Activated naive CD4-positive, alpha-beta T cell treated with anti-CD3 and anti-CD28 coated beads, Interleukin-2, amount 50 U/mL, for 16 hours (primary cell): ENCODE measurements at regions not wholly inside any gene's neighbourhood (a gene's known extent, or its start where the extent isn't known, plus 50 kb on each side); places are given as distances from the start of the nearest gene placed in this dataset.
"Not testable (repeated sequence)": the region's sequence is repeated elsewhere in the genome, so short reads cannot be mapped to it uniquely, and the experiment has no call there.

Experiments used
- DNase-seq: peaks from one replicate; pipeline ENCODE4 v3.0.0-alpha.2; 2020

- DNase-seq = no peak
Measured at GRCh38 chr3:101999177-101999779, 150.0 kb downstream of the NFKBIZ start.

DNA sequence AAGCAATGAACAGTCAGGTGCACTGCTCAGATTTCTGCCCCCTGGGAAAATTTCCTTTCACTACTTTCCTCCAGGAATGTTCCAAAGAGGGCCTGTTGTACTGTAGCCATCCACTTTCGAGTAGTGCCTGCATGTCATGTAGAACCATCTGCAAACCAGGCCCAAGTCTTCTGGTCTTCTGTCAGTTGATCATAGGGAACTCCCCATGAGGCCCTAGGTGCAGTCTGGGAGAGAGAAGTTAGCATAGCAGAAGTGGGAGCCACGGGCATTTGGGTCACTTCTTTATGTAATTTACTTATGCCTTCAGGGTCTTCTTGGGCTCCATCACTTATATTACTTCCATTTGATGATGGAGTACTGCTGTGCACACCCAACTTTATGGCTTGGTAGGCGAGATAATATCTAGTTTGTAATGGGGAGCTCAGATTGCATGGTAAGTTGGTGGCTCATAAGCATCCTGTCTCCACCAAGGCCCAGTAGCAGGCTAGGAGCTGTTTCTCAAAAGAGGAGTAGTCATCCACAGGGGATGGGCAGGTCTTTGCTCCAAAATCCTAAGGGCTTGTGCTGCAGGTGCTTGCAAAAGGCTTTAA is 151.4 kb downstream of the NFKBIZ start:
- no peak for DNase-seq

DNA sequence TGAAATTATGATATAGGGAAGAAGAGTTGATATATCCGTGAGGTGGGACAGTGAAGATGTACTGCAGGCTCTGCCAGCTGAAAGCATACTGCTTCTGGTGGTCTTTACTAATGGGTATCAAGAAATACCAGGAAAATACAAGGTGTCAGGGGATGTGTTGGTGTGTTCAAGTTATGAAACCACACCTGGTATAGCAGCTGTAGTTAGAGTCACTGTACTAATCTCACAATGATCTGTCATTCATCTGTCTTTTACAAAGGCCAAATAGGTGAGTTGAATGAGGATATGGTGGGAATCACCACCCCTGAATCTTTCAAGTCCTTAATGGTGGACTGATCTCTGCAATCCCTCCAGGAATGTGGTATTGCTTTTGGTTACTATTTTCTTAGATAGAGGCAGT is 152.7 kb downstream of the NFKBIZ start:
- DNase-seq = no peak

DNA sequence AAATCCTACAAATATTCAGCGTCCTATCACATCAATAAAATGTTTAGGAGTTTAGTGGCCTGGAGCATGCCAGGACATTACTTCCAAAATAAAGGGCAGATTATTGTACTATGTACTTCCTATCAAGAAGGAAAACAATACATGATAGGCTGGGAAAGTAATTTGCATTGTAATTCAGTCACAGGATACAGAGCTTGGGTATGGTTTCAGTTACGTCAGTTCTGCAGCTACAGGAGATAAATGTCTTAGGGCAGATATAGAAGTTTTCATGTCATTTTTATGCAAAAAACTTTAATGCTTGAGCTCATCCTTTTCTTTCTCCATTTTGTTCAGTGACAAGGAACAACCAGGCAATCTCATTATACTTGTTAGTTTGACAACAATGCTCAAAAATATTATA is 155.2 kb downstream of the NFKBIZ start:
- no peak for DNase-seq

GRCh38 chr3:102005551-102005950 is 156.2 kb downstream of the NFKBIZ start:
- no peak for DNase-seq

DNA sequence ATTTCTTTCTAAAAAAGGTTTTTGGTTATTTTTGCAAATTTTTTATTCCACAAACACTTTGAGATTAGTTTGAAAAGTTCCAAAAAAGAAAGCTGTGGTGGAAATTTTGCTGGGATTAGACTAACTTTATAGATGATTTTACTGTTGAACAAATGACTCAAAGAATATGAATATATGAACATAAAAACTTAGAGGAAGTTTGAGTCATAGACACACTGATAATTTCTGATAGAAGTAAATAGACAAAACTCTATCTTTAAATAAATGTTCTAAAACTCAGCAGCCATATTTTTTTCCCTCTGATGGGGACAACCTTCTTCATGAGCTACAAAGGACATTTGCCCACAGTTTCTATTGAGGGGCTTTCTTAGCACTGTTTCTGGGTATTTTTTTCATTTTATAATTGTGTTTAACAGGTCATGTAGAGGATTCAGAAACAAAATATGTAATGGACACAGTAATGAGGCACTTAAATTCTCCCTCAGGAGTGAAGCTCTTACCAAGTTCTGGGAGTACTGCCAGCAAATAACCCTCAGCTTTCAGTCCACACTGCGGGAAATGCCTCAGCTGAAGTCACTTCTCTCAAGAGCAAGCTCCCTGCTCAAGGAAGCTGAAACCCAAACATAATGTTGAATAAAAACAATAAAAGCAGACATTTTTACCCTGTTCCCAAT is 157.6 kb downstream of the NFKBIZ start:
- no peak for DNase-seq

- DNase-seq = not testable (repeated sequence)
Measured at GRCh38 chr3:102008436-102008835, 159.1 kb downstream of the NFKBIZ start.

- DNase-seq = no peak
Measured at GRCh38 chr3:102016417-102016816, 167.1 kb downstream of the NFKBIZ start.

DNA sequence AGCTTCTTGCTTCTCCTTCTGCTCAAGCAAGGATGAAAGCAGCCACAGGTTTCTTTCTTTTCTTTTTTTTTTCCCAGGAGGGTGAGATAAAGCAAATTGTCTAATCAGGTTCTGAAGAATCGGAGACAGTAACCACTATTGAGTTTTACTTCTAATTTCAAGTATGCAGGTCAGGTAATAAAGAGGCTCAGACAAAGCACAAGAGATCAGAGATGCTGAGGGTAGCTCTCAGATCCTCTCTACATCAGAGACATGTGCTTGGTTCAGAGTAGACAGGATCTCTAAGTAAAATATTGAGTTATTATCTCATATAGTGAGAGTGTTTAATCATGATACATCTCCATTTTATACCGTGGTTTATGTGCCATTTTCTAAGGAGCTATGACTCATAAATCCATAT is 168.5 kb downstream of the NFKBIZ start:
- no peak for DNase-seq

GRCh38 chr3:102018551-102018950 is 169.2 kb downstream of the NFKBIZ start:
- no peak for DNase-seq

- DNase-seq = no peak
Measured at GRCh38 chr3:102020735-102021134, 171.4 kb downstream of the NFKBIZ start.

- peak; percentile 48 for DNase-seq
Measured at GRCh38 chr3:102024270-102024904, 175.1 kb downstream of the NFKBIZ start.

- no peak for DNase-seq
Measured at GRCh38 chr3:102025606-102026270, 176.4 kb downstream of the NFKBIZ start.

DNA sequence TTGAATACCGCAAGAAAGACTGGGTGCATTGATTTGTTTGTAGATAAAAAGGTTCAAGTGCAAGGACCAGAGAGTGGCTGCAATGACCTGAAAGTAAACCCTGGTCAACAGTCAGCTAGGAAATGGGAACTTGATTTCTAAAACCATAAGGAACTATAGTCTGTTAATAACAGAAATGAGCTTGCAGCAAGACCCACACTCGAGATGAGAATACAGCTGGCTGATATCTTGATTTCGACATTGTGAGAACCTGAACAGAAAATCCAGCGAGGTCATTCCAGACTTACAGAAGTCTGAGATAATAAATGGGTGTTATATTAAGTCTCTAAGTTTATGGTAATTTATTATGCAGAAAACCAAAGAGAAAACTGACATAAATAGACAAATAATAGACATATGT is 177.3 kb downstream of the NFKBIZ start:
- no peak for DNase-seq

GRCh38 chr3:102030661-102031060 is 181.3 kb downstream of the NFKBIZ start:
- no peak for DNase-seq

GRCh38 chr3:102031834-102032233 is 182.5 kb downstream of the NFKBIZ start:
- no peak for DNase-seq

DNA sequence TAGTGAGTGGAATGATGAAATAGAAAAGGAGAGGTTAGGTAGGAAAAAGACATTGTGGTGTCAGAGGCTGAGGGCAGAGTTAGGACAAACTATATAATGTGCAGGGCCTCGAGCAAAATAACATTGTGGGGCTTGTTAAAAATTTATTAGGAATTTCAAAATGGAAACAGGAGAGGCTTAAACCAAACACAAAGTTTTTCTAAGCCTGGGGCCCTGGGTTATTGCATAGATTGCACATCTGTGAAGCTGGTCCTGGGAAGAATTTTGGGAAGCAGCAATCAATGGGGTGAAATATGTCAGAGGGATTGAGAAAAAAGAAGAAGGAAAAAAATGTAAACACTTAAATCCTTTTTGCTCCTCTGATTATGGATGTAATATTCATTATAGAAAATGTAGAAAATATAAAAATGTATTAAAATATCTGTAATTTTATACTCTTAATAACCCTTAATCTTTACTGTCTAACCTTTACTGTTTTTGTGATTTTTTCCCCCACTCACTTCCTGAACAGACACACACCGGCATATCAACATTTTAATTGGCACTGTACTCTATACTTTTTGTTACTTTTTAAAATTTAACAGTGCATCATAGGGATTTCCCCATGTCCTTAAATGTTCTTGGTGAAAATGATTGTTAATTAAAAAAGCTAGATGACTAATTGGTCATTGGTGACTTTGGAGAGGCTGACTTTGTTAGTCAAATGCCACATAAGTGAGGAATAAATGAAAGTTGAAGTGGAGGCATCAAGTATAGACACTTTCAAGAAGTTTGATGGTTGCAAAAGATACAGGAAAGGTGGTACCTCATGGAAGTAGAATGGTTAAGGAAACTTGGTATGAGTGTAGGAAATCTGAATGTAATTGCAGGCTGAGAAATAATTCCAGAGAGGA is 183.4 kb downstream of the NFKBIZ start:
- no peak for DNase-seq

DNA sequence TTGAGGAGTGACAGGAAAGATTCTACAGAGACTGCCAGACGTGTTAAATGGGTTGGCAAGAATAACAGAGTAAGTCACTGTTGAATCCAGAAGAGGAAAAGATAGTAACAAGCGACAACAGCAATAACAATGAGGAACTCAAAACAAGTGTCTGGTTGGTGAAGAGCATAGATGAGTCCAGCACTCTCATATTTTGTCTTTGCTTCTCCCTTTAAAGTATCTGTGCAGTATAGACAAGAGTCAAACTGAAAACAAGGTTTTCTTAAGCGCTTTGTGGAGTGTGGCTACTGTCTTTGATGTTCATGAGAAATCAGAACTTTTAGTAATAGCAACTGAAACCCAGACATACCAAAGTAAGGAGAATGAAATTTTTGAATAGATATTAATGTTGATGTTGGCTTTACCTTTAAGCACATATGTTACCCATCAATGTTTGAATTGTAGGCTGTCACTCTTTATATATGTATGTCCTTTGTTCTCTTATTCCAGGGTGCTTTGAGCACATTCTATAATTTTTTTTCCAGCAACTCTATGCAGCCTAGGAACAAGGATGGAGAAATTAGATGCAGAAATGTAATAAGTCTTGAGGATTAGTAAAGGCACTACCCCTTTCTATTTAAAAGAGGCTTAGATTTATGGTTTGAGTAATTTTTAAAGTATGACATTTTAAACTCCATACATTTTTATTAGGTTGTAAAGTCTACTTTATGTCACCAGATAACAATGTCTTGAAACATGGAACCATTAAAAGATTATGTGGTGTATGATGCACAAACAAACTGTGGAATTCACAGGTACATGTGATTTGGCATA is 185.5 kb downstream of the NFKBIZ start:
- DNase-seq = no peak

DNA sequence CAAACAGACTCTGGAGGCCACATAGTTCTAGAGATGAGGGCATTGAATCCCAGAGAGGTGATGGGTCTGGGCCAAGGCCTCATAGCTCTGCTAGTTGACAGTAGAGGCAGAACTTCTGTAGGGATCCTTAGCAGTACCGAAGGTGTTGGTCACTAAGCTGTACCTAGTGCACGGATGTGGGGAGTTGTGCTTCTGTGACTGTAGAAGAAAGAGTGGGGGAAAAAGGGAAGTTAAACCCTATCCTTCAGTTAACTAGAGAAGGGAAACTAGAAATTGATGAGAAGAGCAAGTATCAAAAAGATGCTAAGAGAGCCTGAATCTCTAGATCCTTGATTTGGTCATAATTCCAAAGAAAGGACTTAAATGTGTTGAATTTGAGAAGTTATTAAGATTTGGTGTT is 186.7 kb downstream of the NFKBIZ start:
- DNase-seq = no peak

- no peak for DNase-seq
Measured at GRCh38 chr3:102036472-102036871, 187.2 kb downstream of the NFKBIZ start.

DNA sequence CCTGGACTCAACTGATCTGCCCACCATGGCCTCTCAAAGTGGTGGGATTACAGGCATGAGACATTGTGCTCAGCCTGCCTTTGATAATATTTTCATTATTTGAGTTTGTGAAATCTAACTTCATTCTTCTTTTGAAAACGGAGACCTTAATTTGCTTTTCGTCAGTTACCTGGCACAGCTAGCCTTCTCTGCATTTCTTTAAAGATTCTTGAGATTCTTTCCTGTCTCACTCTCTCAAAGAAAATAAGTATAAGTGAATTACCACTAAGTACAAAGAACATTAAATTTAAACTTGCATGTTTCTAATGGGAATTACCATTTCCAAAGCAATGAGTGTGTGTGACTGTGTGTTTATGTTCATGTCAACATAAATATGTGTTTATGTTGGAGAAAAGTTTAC is 187.9 kb downstream of the NFKBIZ start:
- no peak for DNase-seq

DNA sequence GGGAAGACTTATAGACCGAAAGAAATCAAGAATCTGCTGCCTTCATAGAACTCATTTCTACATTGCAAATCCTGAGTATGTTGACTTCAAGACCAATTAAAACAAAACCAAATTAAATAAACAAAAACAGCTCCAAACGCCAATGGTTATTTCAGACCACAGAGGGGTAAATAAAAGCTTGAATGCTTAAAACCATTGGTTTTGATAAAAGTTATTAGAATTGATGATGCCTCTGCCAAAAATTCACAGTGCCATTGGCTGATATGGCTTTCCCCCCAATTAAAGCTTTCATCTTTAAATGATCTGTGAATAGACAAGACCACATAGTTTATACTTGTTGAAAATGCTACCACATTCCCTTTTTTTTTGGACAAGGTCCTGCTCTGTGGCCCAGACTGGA is 188.5 kb downstream of the NFKBIZ start:
- DNase-seq = no peak
